Activated CD8-positive, alpha-beta memory T cell treated with anti-CD3 and anti-CD28 coated beads for 4 hours (primary cell): ENCODE measurements at regions not wholly inside any gene's neighbourhood (a gene's known extent, or its start where the extent isn't known, plus 50 kb on each side); places are given as distances from the start of the nearest gene placed in this dataset.

Source experiments
- DNase-seq, 2 donors: peaks; one replicate each; pipeline ENCODE4 v3.0.0-alpha.2; 2020; ENCODE audit warnings: low read depth in 2 of 2

GRCh38 chr15:46548989-46549388 is 914.2 kb downstream of the SQOR start:
- no peak for DNase-seq

GRCh38 chr15:46552316-46552715 is 917.5 kb downstream of the SQOR start:
- DNase-seq = no peak

DNA sequence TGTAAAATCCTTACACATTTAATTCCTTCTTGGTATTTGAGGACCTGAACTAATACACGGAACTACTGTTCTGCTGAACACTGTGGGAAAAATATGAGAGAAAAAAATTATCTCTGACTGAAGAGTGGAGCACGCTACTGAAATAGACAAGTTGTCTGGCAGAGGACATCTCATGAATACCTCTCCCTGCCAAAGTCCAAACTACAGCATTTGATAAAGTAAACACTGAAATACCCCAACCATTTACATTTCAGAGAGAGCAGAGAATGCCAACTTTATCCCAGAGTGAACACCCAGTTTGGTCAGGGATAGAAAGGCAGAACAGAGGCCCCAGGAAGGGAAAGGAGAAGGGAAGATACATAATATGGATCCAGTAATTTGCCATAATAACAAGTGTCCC is 920.7 kb downstream of the SQOR start:
- no peak for DNase-seq

DNA sequence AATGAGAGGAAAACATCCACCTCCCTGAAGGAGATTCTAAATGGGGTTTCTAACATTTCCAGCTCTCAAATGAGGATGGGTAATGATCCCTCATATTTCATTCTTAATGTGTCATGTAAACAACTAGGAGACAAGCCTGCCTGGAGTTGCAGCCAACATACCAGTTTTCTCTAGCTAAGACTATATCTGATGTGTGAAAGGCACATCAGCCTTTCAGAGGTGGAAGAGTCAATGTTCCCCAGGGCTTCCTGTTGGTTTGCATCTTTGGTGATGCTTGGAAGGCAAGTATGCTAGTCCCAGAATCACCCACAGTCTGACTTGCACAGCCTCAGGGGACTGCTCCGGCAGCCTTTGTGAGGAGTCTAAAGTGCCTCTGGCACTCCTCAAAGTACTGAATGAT is 921.2 kb downstream of the SQOR start:
- no peak for DNase-seq

- DNase-seq = no peak
Observed at GRCh38 chr15:46556559-46557379, 921.9 kb downstream of the SQOR start.

- DNase-seq = no peak
Observed at GRCh38 chr15:46567968-46568367, 933.1 kb downstream of the SQOR start.

GRCh38 chr15:46569781-46570180 is 935.0 kb downstream of the SQOR start:
- no peak for DNase-seq

GRCh38 chr15:46576646-46577395 is 942.0 kb downstream of the SQOR start:
- no peak for DNase-seq

GRCh38 chr15:46577767-46578166 is 942.9 kb downstream of the SQOR start:
- DNase-seq = no peak

GRCh38 chr15:46580487-46580886 is 945.7 kb downstream of the SQOR start:
- DNase-seq = no peak

DNA sequence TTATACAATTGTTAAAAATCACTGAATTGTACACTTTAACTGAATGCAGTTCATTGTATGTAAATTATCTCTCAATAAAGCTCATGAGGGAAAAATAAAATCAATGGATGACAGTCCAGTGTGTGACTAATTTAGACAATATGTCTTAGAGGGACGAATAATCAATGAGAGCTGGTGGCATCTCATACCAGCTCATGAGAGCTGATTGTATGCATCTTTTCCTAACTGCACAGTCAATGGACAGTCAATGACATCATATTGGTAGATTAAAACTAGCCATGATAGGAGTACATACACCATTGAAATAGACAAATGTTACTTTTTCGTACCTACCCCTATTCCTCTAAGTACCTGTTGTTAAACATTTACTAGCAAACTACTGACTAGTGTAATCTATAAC is 946.1 kb downstream of the SQOR start:
- no peak for DNase-seq

DNA sequence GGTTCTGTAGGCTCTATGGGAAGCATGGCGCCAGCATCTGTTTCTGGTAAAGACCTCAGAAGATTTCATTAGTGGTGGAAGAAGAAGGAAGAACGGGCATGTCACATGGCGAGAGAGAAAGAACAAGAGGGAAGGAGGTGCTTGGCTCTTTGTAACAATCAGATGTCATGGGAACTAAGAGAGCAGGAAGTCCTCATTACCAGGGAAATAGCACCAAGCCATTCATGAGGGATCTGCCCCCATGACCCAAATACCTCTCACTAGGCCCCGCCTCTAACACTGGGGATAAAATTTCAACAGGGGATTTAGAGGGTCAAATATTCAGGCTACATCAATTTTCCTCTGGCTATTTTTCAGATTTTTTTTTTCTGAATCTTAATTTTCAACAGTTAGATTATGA is 954.3 kb downstream of the SQOR start:
- no peak for DNase-seq

- DNase-seq = no peak
Observed at GRCh38 chr15:46591462-46591861, 956.6 kb downstream of the SQOR start.

DNA sequence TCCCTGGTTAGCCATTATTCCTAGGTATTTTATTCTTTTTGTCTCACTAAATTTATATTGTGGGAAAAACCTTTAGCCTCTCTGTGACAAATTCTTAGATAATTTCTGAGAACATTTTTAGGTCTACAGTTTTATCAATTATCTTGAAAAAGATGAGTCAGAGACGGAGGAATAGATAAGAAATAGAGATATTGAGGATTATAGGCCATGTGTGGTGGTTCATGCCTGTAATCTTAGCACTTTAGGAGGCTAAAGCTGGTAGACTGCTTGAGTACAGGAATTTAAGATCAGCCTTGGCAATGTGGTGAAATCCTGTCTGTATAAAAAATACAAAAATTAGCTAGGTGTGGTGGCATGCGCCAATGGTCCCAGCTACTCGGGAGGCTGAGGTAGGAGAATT is 960.2 kb downstream of the SQOR start:
- no peak for DNase-seq

- no peak for DNase-seq
Observed at GRCh38 chr15:46607077-46607476, 972.2 kb downstream of the SQOR start.

GRCh38 chr15:46616033-46616432 is 981.2 kb downstream of the SQOR start:
- DNase-seq = no peak

DNA sequence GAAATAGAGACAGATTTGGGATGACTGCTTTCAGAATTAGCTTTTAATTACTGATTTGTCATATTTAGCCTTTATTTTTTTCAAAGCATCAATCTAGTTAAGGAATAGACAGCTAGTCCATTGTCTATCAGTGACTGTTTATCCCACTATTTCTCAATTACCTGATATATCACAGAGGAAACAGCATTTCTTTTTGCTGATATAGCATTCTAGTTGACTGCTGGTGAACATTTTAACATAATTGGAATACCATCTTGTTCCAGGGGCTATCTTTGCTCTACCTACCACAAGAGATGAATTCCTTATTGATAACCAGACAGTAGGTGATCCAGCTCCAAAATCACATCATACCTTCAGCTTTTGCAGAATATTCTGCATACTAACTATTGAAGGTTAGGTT is 982.7 kb downstream of the SQOR start:
- no peak for DNase-seq

GRCh38 chr15:46618984-46619383 is 984.2 kb downstream of the SQOR start:
- no peak for DNase-seq

DNA sequence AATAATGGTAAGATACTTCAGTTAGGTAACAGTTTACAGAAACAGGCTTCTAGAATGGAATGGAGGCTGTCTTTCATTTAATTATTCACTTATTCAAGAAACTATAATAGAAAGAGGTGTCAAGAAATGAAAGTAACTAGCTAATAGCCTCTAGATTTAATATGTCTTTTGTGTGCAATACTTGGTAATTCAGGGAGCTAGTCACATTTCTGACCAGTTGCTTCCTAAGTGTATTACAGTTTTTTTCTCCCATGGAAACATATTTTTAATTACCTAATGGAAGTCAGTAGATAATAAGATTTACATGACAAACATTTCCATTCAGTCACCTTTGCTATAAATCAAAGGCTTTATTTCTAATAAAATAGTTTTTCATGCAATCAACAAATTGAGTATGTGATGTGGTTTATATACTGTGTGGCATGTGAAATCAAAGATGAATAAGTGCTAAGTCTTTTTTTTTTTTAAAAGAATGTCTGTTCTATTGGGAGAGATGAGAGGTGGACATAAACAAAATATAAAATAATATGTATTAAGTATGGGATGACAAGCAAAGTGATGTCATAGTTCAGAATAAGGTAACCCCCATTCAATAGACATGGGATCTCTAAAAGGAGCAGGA is 985.7 kb downstream of the SQOR start:
- no peak for DNase-seq

DNA sequence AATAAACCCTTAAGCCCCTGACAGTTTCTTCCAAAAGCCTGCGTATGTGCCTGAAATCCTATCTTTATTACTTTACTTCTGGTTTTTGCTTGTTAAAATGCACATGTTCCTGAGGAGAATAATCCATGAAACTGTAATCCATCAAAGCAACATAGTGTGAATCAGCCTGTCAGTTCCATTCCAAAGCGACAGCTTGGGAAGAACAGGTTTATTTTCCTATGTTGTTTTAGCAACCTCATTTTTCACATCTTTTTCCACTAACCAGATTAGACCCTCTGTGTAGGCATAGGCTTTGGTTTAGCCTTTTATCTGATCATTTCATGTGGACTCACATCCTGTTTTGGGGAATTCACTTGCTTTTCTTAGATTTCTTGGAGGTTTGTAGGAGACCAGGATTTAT is 988.0 kb downstream of the SQOR start:
- no peak for DNase-seq

GRCh38 chr15:46636206-46636605 is 1001.4 kb downstream of the SQOR start:
- no peak for DNase-seq

DNA sequence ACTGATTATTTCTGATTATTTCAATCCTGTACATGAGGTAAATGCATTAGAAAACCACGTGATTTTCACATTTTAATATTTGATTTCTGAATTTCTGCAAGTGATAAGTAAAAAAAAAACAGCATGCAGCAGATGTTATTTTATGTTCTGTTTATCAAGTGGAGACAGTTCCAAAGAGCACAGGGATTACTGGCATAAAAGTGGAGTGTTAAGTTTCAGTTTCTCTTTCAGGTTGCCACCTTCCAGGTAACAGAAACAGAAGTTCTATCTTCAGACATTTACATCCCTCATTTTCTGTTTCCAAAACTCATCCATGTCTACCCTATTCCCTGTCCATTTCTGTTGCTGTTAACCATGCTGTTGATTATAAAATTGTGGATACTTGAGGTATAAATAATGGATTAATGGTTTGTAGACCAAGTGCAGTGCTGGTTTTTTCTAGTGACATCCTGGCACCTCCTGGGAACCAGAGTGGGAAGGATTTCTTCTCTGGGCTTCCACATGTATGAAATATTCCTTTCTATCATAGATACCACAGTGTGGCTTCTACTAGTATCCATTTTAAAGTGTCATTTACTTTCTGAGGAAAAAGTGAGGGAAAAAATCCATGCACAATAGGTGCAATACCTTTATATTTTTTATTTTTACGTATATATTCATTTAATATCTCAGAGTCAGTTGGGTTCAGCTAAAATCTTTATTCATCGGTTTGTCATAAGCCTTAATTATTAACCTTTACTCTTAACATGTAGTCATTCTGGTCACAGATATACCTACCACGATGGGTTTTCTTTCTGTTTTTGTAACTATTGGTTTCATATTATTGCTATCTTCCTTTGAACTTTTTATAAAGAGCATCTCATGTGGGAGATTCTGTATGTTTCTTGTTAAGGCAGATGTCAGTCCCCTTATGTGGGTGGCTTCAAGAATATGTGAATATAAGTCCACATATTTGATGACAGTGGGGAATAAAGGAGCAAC is 1010.0 kb downstream of the SQOR start:
- no peak for DNase-seq
